ENCODE measurements at regions not wholly inside any gene's neighbourhood (a gene's known extent, or its start where the extent isn't known, plus 50 kb on each side); places are given as distances from the start of the nearest gene placed in this dataset.
A peak's percentile ranks its signal among the peaks of the same experiment; 100 is the strongest.

DNA sequence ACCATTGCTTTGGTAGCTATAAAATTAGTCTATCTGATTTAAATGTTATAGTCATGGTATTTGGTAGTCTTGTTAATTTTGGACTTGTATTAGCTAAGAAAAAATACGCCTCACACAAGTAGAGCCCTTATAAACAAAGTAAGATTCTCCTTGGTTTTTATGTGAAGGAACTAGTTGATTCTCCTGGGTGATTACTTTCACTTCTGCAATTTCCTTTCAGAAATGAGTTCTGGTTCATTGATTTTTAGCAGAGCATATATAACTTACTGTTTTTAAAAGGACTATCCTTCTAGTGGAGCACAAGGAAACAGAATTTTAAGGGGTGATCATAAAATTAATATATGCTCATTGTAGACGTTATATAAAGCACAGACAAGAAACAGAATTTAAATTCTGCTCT lies 120.1 kb downstream of the BACH1 start:
- H3K79me2 ChIP-seq (ENCODE audit: low read length), result no peaks in the 10 kb centered on the region
- H2AFZ ChIP-seq (ENCODE audit: low read length), result no peak overlapping the region
- H4K20me1 ChIP-seq (ENCODE audit: insufficient read depth, low read depth, low read length), result no peaks in the 10 kb centered on the region
- no peak overlapping the region for H3K4me3 ChIP-seq (ENCODE audit: low read length)
- H3K36me3 ChIP-seq (ENCODE audit: insufficient read depth, low read length), result no peaks in the 10 kb centered on the region
- no peaks in the 10 kb centered on the region for H3K27me3 ChIP-seq (ENCODE audit: low read length)
- peaks cover 13% of the 10 kb centered on the region for H3K4me1 ChIP-seq (ENCODE audit: low read length)
- no peak overlapping the region for H3K9ac ChIP-seq (ENCODE audit: low read length)
- DNase-seq, result peak; percentile 80
- peak overlapping the region; percentile 33 for H3K4me2 ChIP-seq (ENCODE audit: low read depth, low read length, poor library complexity, severe bottlenecking)
- no peak overlapping the region for H3K27ac ChIP-seq (ENCODE audit: low read length)
- no peaks in the 10 kb centered on the region for H3K9me2 ChIP-seq (replicated peaks; ENCODE audit: insufficient read depth, low read length)
- no peaks in the 10 kb centered on the region for H3K9me3 ChIP-seq (ENCODE audit: low read length)

GRCh38 chr21:29419422-29419821 lies 120.7 kb downstream of the BACH1 start:
- Histone ChIP-seq H3K9ac (ENCODE audit: low read length) (no peak overlapping the region), H3K9me3 (ENCODE audit: low read length) (no peaks in the 10 kb centered on the region), H3K36me3 (ENCODE audit: insufficient read depth, low read length) (no peaks in the 10 kb centered on the region), H4K20me1 (ENCODE audit: insufficient read depth, low read depth, low read length) (no peaks in the 10 kb centered on the region), H3K79me2 (ENCODE audit: low read length) (no peaks in the 10 kb centered on the region), H3K4me2 (ENCODE audit: low read depth, low read length, poor library complexity, severe bottlenecking) (no peak overlapping the region), H3K27me3 (ENCODE audit: low read length) (no peaks in the 10 kb centered on the region), H3K4me1 (ENCODE audit: low read length) (peaks cover 13% of the 10 kb centered on the region), H3K9me2 (replicated peaks; ENCODE audit: insufficient read depth, low read length) (no peaks in the 10 kb centered on the region), H3K4me3 (ENCODE audit: low read length) (no peak overlapping the region), H3K27ac (ENCODE audit: low read length) (no peak overlapping the region), H2AFZ (ENCODE audit: low read length) (no peak overlapping the region)
- DNase-seq, result no peak

GRCh38 chr21:29423099-29423870 lies 124.6 kb downstream of the BACH1 start:
- H3K9me3 ChIP-seq (ENCODE audit: low read length), result no peaks in the 10 kb centered on the region
- H3K9ac ChIP-seq (ENCODE audit: low read length), result no peak overlapping the region
- peaks cover 9% of the 10 kb centered on the region for H3K4me1 ChIP-seq (ENCODE audit: low read length)
- H4K20me1 ChIP-seq (ENCODE audit: insufficient read depth, low read depth, low read length), result no peaks in the 10 kb centered on the region
- H3K27me3 ChIP-seq (ENCODE audit: low read length), result no peaks in the 10 kb centered on the region
- no peak overlapping the region for H3K4me3 ChIP-seq (ENCODE audit: low read length)
- H2AFZ ChIP-seq (ENCODE audit: low read length), result no peak overlapping the region
- H3K9me2 ChIP-seq (replicated peaks; ENCODE audit: insufficient read depth, low read length), result no peaks in the 10 kb centered on the region
- no peaks in the 10 kb centered on the region for H3K36me3 ChIP-seq (ENCODE audit: insufficient read depth, low read length)
- H3K27ac ChIP-seq (ENCODE audit: low read length), result no peak overlapping the region
- H3K79me2 ChIP-seq (ENCODE audit: low read length), result no peaks in the 10 kb centered on the region
- DNase-seq, result no peak
- no peak overlapping the region for H3K4me2 ChIP-seq (ENCODE audit: low read depth, low read length, poor library complexity, severe bottlenecking)

DNA sequence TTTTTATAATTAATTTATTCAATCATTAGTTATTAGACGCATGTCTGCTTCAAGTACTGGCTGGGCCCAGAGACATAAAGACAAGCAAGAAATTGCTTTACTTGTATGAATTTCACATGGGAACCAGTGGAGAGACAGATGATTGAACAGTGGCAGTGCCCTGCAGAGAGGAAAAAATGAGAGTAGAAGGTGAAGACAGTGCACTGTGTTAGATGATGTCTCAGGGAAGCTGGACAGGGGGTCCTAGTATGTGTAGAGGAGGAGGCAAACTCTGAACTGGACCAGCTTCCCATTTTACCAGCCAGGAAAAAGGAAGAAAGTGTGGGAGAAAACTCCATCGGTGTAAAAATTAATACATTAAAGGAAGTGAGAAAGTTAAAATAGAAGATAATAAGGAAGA lies 126.0 kb downstream of the BACH1 start:
- Histone ChIP-seq H4K20me1 (ENCODE audit: insufficient read depth, low read depth, low read length) (no peaks in the 10 kb centered on the region), H2AFZ (ENCODE audit: low read length) (no peak overlapping the region), H3K36me3 (ENCODE audit: insufficient read depth, low read length) (no peaks in the 10 kb centered on the region), H3K4me2 (ENCODE audit: low read depth, low read length, poor library complexity, severe bottlenecking) (no peak overlapping the region), H3K9me3 (ENCODE audit: low read length) (no peaks in the 10 kb centered on the region), H3K27ac (ENCODE audit: low read length) (no peak overlapping the region), H3K9ac (ENCODE audit: low read length) (no peak overlapping the region), H3K4me3 (ENCODE audit: low read length) (no peak overlapping the region), H3K79me2 (ENCODE audit: low read length) (no peaks in the 10 kb centered on the region), H3K27me3 (ENCODE audit: low read length) (no peaks in the 10 kb centered on the region), H3K4me1 (ENCODE audit: low read length) (no peaks in the 10 kb centered on the region), H3K9me2 (replicated peaks; ENCODE audit: insufficient read depth, low read length) (no peaks in the 10 kb centered on the region)
- DNase-seq, result no peak

GRCh38 chr21:29429218-29429617 lies 130.5 kb downstream of the BACH1 start:
- H3K27me3 ChIP-seq (ENCODE audit: low read length), result no peaks in the 10 kb centered on the region
- H3K4me2 ChIP-seq (ENCODE audit: low read depth, low read length, poor library complexity, severe bottlenecking), result no peak overlapping the region
- H3K79me2 ChIP-seq (ENCODE audit: low read length), result no peaks in the 10 kb centered on the region
- H3K36me3 ChIP-seq (ENCODE audit: insufficient read depth, low read length), result no peaks in the 10 kb centered on the region
- no peaks in the 10 kb centered on the region for H3K9me3 ChIP-seq (ENCODE audit: low read length)
- DNase-seq, result no peak
- no peaks in the 10 kb centered on the region for H4K20me1 ChIP-seq (ENCODE audit: insufficient read depth, low read depth, low read length)
- no peaks in the 10 kb centered on the region for H3K4me1 ChIP-seq (ENCODE audit: low read length)
- H3K4me3 ChIP-seq (ENCODE audit: low read length), result no peak overlapping the region
- H3K9me2 ChIP-seq (replicated peaks; ENCODE audit: insufficient read depth, low read length), result no peaks in the 10 kb centered on the region
- H3K27ac ChIP-seq (ENCODE audit: low read length), result no peak overlapping the region
- H2AFZ ChIP-seq (ENCODE audit: low read length), result no peak overlapping the region
- H3K9ac ChIP-seq (ENCODE audit: low read length), result no peak overlapping the region

DNA sequence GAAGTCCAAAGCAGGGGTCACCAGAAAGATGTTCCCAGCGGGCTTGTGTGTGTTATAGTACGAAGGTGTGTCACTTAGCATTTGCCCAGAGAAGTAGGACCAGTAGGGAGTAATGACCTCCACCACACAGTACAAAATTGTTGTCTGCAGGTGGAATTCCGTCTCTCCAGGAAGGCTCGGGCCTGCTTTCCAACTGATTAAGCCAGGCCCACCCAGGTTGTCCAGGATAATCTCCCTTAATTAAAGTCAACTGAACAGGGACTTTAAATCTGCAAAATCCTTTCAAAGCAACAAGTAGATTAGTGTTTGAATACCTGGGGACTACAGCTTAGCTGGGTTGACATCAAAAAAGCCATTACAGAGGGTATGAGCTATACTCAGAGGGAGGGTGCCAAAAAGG lies 131.3 kb downstream of the BACH1 start:
- H3K9ac ChIP-seq (ENCODE audit: low read length), result no peak overlapping the region
- DNase-seq, result no peak
- H4K20me1 ChIP-seq (ENCODE audit: insufficient read depth, low read depth, low read length), result no peaks in the 10 kb centered on the region
- H3K4me2 ChIP-seq (ENCODE audit: low read depth, low read length, poor library complexity, severe bottlenecking), result no peak overlapping the region
- no peak overlapping the region for H3K27ac ChIP-seq (ENCODE audit: low read length)
- no peaks in the 10 kb centered on the region for H3K27me3 ChIP-seq (ENCODE audit: low read length)
- H3K79me2 ChIP-seq (ENCODE audit: low read length), result no peaks in the 10 kb centered on the region
- no peaks in the 10 kb centered on the region for H3K9me2 ChIP-seq (replicated peaks; ENCODE audit: insufficient read depth, low read length)
- no peaks in the 10 kb centered on the region for H3K4me1 ChIP-seq (ENCODE audit: low read length)
- no peak overlapping the region for H3K4me3 ChIP-seq (ENCODE audit: low read length)
- H3K36me3 ChIP-seq (ENCODE audit: insufficient read depth, low read length), result no peaks in the 10 kb centered on the region
- H3K9me3 ChIP-seq (ENCODE audit: low read length), result no peaks in the 10 kb centered on the region
- H2AFZ ChIP-seq (ENCODE audit: low read length), result no peak overlapping the region

DNA sequence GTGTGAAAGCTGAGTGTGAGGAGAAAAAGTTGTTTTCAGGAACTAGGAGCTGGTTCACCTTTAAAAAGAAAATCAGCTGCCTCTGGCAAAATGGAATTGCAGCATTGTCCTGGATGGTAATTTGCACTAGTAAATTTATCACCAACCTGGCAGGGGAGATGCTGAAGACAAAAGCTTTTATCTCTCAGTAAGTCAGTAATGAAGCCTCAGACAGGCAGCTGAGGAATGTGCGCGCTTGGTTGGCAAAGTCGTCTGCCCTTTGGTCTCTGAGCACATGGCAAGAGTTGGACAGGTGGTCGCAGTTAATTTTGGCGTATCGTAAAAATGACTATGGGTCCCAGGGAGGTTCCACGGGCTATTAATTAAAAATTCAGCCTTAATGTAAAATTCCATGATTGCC lies 131.9 kb downstream of the BACH1 start:
- Histone ChIP-seq H3K27me3 (ENCODE audit: low read length) (no peaks in the 10 kb centered on the region), H3K79me2 (ENCODE audit: low read length) (no peaks in the 10 kb centered on the region), H4K20me1 (ENCODE audit: insufficient read depth, low read depth, low read length) (no peaks in the 10 kb centered on the region), H3K9me3 (ENCODE audit: low read length) (no peaks in the 10 kb centered on the region), H3K9ac (ENCODE audit: low read length) (no peak overlapping the region), H3K27ac (ENCODE audit: low read length) (no peak overlapping the region), H3K9me2 (replicated peaks; ENCODE audit: insufficient read depth, low read length) (no peaks in the 10 kb centered on the region), H3K4me1 (ENCODE audit: low read length) (no peaks in the 10 kb centered on the region), H2AFZ (ENCODE audit: low read length) (no peak overlapping the region), H3K4me3 (ENCODE audit: low read length) (no peak overlapping the region), H3K36me3 (ENCODE audit: insufficient read depth, low read length) (no peaks in the 10 kb centered on the region), H3K4me2 (ENCODE audit: low read depth, low read length, poor library complexity, severe bottlenecking) (no peak overlapping the region)
- no peak for DNase-seq

- no peaks in the 10 kb centered on the region for H3K9me3 ChIP-seq (ENCODE audit: low read length)
- H3K4me3 ChIP-seq (ENCODE audit: low read length), result no peak overlapping the region
- no peaks in the 10 kb centered on the region for H3K79me2 ChIP-seq (ENCODE audit: low read length)
- no peaks in the 10 kb centered on the region for H3K4me1 ChIP-seq (ENCODE audit: low read length)
- H3K9me2 ChIP-seq (replicated peaks; ENCODE audit: insufficient read depth, low read length), result no peaks in the 10 kb centered on the region
- no peaks in the 10 kb centered on the region for H3K27me3 ChIP-seq (ENCODE audit: low read length)
- no peak for DNase-seq
- H3K27ac ChIP-seq (ENCODE audit: low read length), result no peak overlapping the region
- no peak overlapping the region for H2AFZ ChIP-seq (ENCODE audit: low read length)
- H3K36me3 ChIP-seq (ENCODE audit: insufficient read depth, low read length), result no peaks in the 10 kb centered on the region
- H3K9ac ChIP-seq (ENCODE audit: low read length), result no peak overlapping the region
- no peaks in the 10 kb centered on the region for H4K20me1 ChIP-seq (ENCODE audit: insufficient read depth, low read depth, low read length)
- H3K4me2 ChIP-seq (ENCODE audit: low read depth, low read length, poor library complexity, severe bottlenecking), result no peak overlapping the region
Observed at GRCh38 chr21:29431178-29431577, 132.5 kb downstream of the BACH1 start.
